ENCODE measurements at regions not wholly inside any gene's neighbourhood (a gene's known extent, or its start where the extent isn't known, plus 50 kb on each side); places are given as distances from the start of the nearest gene placed in this dataset.

DNA sequence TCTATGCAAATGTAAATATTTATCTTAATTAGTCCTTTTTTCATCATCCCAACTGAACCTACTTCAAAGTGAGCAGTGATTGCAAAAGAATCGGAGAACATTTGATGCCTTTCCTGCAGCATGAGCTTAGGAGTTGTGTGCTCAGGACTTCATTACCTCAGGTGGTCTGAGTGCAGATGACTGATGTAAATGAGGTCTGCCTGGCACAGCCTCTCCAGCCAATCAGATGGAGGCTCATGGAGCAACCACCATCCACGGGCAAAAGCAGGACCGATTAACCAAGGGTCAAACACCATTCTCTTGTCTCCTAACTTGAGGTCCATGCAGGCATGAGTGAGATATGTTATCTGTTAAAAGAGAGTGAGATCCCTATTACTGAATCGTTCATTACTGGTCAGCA is 165.7 kb upstream of the CARMIL1 start:
- Histone ChIP-seq H2AK5ac (ENCODE audit: insufficient read length, low read length) (no peak overlapping the region), H3T11ph (ENCODE audit: low read length) (no peak overlapping the region), H2BK12ac (ENCODE audit: insufficient read length, low read depth, low read length) (no peak overlapping the region), H4K20me1 (ENCODE audit: control insufficient read depth, insufficient read depth, insufficient read length) (no peaks in the 10 kb centered on the region), H3K4me1 (ENCODE audit: insufficient read depth, low read length) (no peaks in the 10 kb centered on the region), H3K4ac (ENCODE audit: low read depth, low read length) (no peak overlapping the region), H3K18ac (ENCODE audit: insufficient read length, low read depth, low read length) (no peak overlapping the region), H4K91ac (ENCODE audit: insufficient read length, low read depth, low read length) (no peak overlapping the region), H3K9ac (ENCODE audit: extremely low read depth, insufficient read length, low read length) (no peak overlapping the region), H3K27ac (ENCODE audit: insufficient read length, low read depth, low read length) (no peak overlapping the region), H2BK120ac (ENCODE audit: low read depth, low read length, poor library complexity, severe bottlenecking) (no peak overlapping the region), H3K14ac (ENCODE audit: insufficient read depth, low read length) (no peak overlapping the region), H3K56ac (ENCODE audit: insufficient read length, low read depth, low read length) (no peak overlapping the region), H3K4me2 (ENCODE audit: insufficient read depth, insufficient read length, low read length) (no peak overlapping the region), H3K23me2 (ENCODE audit: insufficient read length, low read depth, low read length, poor library complexity, severe bottlenecking) (no peaks in the 10 kb centered on the region), H3K27me3 (ENCODE audit: insufficient read depth, low read length) (no peaks in the 10 kb centered on the region), H3K79me1 (ENCODE audit: insufficient read depth, low read depth, low read length, poor library complexity, severe bottlenecking) (no peaks in the 10 kb centered on the region), H2BK20ac (ENCODE audit: low read depth, low read length, poor library complexity, severe bottlenecking) (no peak overlapping the region), H4K8ac (replicated peaks; ENCODE audit: insufficient read length, low read depth, low read length) (no peak overlapping the region), H3K79me2 (ENCODE audit: insufficient read depth, low read length) (no peaks in the 10 kb centered on the region), H3K9me3 (ENCODE audit: control insufficient read depth, low read depth, low read length) (no peaks in the 10 kb centered on the region), H3K23ac (ENCODE audit: insufficient read length, low read depth, low read length) (no peak overlapping the region), H4K5ac (ENCODE audit: insufficient read length, low read depth, low read length) (no peak overlapping the region), H2BK15ac (ENCODE audit: low read depth, low read length) (no peak overlapping the region), H2AFZ (ENCODE audit: low read length) (no peak overlapping the region), H2BK5ac (ENCODE audit: insufficient read length, low read length) (no peak overlapping the region)
- TF ChIP-seq, protein P1, sequence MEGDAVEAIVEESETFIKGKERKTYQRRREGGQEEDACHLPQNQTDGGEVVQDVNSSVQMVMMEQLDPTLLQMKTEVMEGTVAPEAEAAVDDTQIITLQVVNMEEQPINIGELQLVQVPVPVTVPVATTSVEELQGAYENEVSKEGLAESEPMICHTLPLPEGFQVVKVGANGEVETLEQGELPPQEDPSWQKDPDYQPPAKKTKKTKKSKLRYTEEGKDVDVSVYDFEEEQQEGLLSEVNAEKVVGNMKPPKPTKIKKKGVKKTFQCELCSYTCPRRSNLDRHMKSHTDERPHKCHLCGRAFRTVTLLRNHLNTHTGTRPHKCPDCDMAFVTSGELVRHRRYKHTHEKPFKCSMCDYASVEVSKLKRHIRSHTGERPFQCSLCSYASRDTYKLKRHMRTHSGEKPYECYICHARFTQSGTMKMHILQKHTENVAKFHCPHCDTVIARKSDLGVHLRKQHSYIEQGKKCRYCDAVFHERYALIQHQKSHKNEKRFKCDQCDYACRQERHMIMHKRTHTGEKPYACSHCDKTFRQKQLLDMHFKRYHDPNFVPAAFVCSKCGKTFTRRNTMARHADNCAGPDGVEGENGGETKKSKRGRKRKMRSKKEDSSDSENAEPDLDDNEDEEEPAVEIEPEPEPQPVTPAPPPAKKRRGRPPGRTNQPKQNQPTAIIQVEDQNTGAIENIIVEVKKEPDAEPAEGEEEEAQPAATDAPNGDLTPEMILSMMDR (conservative IDR thresholded peaks at IDR 0.05) = no peak
- Mint-ChIP-seq H3K27ac (no peak overlapping the region), H3K36me3 (ENCODE audit: insufficient read depth in 1 of 3, low read depth in 3 of 3) (no peaks in the 10 kb centered on the region), H3K27me3 (ENCODE audit: low read depth) (peaks cover 5% of the 10 kb centered on the region; the same call in 1 of the 2 replicates), H3K9me3 (no peaks in the 10 kb centered on the region), H3K4me1 (peaks cover 4 to 5% of the 10 kb centered on the region in 2 experiments), H3K4me3 (no peak overlapping the region)
- no peak for DNase-seq
- no CpG with 5 or more reads among the region's 4 CpGs for WGBS (ENCODE audit: extremely low coverage, insufficient read length, low lambda C conversion rate)

All from H9 (cell line).